ENCODE measurements at regions not wholly inside any gene's neighbourhood (a gene's known extent, or its start where the extent isn't known, plus 50 kb on each side); places are given as distances from the start of the nearest gene placed in this dataset.

- H3K4me3 ChIP-seq: no peak overlapping the region
- H3K27ac ChIP-seq: no peak overlapping the region
- no peaks in the 10 kb centered on the region for H3K9me3 ChIP-seq (ENCODE audit: low read depth, low read length)
- no peak overlapping the region for H3K9ac ChIP-seq (ENCODE audit: insufficient read length)
- no peak for DNase-seq (ENCODE audit: low read depth, low spot score)
- no peaks in the 10 kb centered on the region for H3K36me3 ChIP-seq (ENCODE audit: insufficient read depth, low read length)
- TF ChIP-seq EZH2 (IDR thresholded peaks at IDR 0.05): no peak
- no peak for TF ChIP-seq FOXP2 (optimal IDR thresholded peaks at IDR 0.05; ENCODE audit: control extremely low read depth, extremely low read length, insufficient read depth)
Measured at GRCh38 chr5:145110181-145110580, 725.0 kb downstream of the PRELID2 start.

- no peak overlapping the region for H3K9ac ChIP-seq (ENCODE audit: insufficient read length)
- no peak overlapping the region for H3K27ac ChIP-seq
- no peak for TF ChIP-seq POLR2AphosphoS5 (IDR thresholded peaks at IDR 0.05; ENCODE audit: borderline replicate concordance, low read depth, low read length)
- TF ChIP-seq EZH2 (IDR thresholded peaks at IDR 0.05): no peak
- no peak for TF ChIP-seq FOXP2 (optimal IDR thresholded peaks at IDR 0.05; ENCODE audit: control extremely low read depth, extremely low read length, insufficient read depth)
- H3K36me3 ChIP-seq (ENCODE audit: insufficient read depth, low read length): no peaks in the 10 kb centered on the region
- no peak for DNase-seq (ENCODE audit: low read depth, low spot score)
- H3K9me3 ChIP-seq (ENCODE audit: low read depth, low read length): no peaks in the 10 kb centered on the region
- H3K4me3 ChIP-seq: no peak overlapping the region
Measured at GRCh38 chr5:145105384-145105783, 729.8 kb downstream of the PRELID2 start.

GRCh38 chr5:145104106-145104505 is 731.0 kb downstream of the PRELID2 start:
- no peaks in the 10 kb centered on the region for H3K9me3 ChIP-seq (ENCODE audit: low read depth, low read length)
- no peaks in the 10 kb centered on the region for H3K36me3 ChIP-seq (ENCODE audit: insufficient read depth, low read length)
- H3K4me3 ChIP-seq: no peak overlapping the region
- no peak overlapping the region for H3K27ac ChIP-seq
- no peak for DNase-seq (ENCODE audit: low read depth, low spot score)
- no peak overlapping the region for H3K9ac ChIP-seq (ENCODE audit: insufficient read length)
- TF ChIP-seq POLR2AphosphoS5 (IDR thresholded peaks at IDR 0.05; ENCODE audit: borderline replicate concordance, low read depth, low read length) (no peak), EZH2 (IDR thresholded peaks at IDR 0.05) (no peak), FOXP2 (optimal IDR thresholded peaks at IDR 0.05; ENCODE audit: control extremely low read depth, extremely low read length, insufficient read depth) (no peak)

- no peaks in the 10 kb centered on the region for H3K9me3 ChIP-seq (ENCODE audit: low read depth, low read length)
- no peak overlapping the region for H3K27ac ChIP-seq
- H3K4me3 ChIP-seq: no peak overlapping the region
- H3K9ac ChIP-seq (ENCODE audit: insufficient read length): no peak overlapping the region
- TF ChIP-seq POLR2AphosphoS5 (IDR thresholded peaks at IDR 0.05; ENCODE audit: borderline replicate concordance, low read depth, low read length): no peak
- TF ChIP-seq EZH2 (IDR thresholded peaks at IDR 0.05): no peak
- no peak for TF ChIP-seq FOXP2 (optimal IDR thresholded peaks at IDR 0.05; ENCODE audit: control extremely low read depth, extremely low read length, insufficient read depth)
- H3K36me3 ChIP-seq (ENCODE audit: insufficient read depth, low read length): no peaks in the 10 kb centered on the region
- no peak for DNase-seq (ENCODE audit: low read depth, low spot score)
Measured at GRCh38 chr5:145101246-145101645, 733.9 kb downstream of the PRELID2 start.

GRCh38 chr5:145090115-145090514 is 745.0 kb downstream of the PRELID2 start:
- H3K36me3 ChIP-seq (ENCODE audit: insufficient read depth, low read length): no peaks in the 10 kb centered on the region
- TF ChIP-seq FOXP2 (optimal IDR thresholded peaks at IDR 0.05; ENCODE audit: control extremely low read depth, extremely low read length, insufficient read depth) (no peak), EZH2 (IDR thresholded peaks at IDR 0.05) (no peak), POLR2AphosphoS5 (IDR thresholded peaks at IDR 0.05; ENCODE audit: borderline replicate concordance, low read depth, low read length) (no peak)
- no peak for DNase-seq (ENCODE audit: low read depth, low spot score)
- no peak overlapping the region for H3K4me3 ChIP-seq
- no peak overlapping the region for H3K9ac ChIP-seq (ENCODE audit: insufficient read length)
- no peaks in the 10 kb centered on the region for H3K9me3 ChIP-seq (ENCODE audit: low read depth, low read length)
- no peak overlapping the region for H3K27ac ChIP-seq

- Histone ChIP-seq H3K27ac (no peak overlapping the region), H3K4me3 (no peak overlapping the region), H3K9ac (ENCODE audit: insufficient read length) (no peak overlapping the region), H3K36me3 (ENCODE audit: insufficient read depth, low read length) (no peaks in the 10 kb centered on the region), H3K9me3 (ENCODE audit: low read depth, low read length) (no peaks in the 10 kb centered on the region)
- DNase-seq (ENCODE audit: low read depth, low spot score): no peak
- no peak for TF ChIP-seq EZH2 (IDR thresholded peaks at IDR 0.05)
- no peak for TF ChIP-seq FOXP2 (optimal IDR thresholded peaks at IDR 0.05; ENCODE audit: control extremely low read depth, extremely low read length, insufficient read depth)
- TF ChIP-seq POLR2AphosphoS5 (IDR thresholded peaks at IDR 0.05; ENCODE audit: borderline replicate concordance, low read depth, low read length): no peak
Measured at GRCh38 chr5:145084834-145085233, 750.3 kb downstream of the PRELID2 start.

- DNase-seq (ENCODE audit: low read depth, low spot score): no peak
- TF ChIP-seq POLR2AphosphoS5 (IDR thresholded peaks at IDR 0.05; ENCODE audit: borderline replicate concordance, low read depth, low read length): no peak
- TF ChIP-seq FOXP2 (optimal IDR thresholded peaks at IDR 0.05; ENCODE audit: control extremely low read depth, extremely low read length, insufficient read depth): no peak
- TF ChIP-seq EZH2 (IDR thresholded peaks at IDR 0.05): no peak
- Histone ChIP-seq H3K9me3 (ENCODE audit: low read depth, low read length) (no peaks in the 10 kb centered on the region), H3K4me3 (no peak overlapping the region), H3K27ac (no peak overlapping the region), H3K36me3 (ENCODE audit: insufficient read depth, low read length) (no peaks in the 10 kb centered on the region), H3K9ac (ENCODE audit: insufficient read length) (no peak overlapping the region)
Measured at GRCh38 chr5:145077028-145077427, 758.1 kb downstream of the PRELID2 start.

- no peak for TF ChIP-seq FOXP2 (optimal IDR thresholded peaks at IDR 0.05; ENCODE audit: control extremely low read depth, extremely low read length, insufficient read depth)
- Histone ChIP-seq H3K4me3 (no peak overlapping the region), H3K27ac (no peak overlapping the region), H3K9me3 (ENCODE audit: low read depth, low read length) (no peaks in the 10 kb centered on the region), H3K36me3 (ENCODE audit: insufficient read depth, low read length) (no peaks in the 10 kb centered on the region), H3K9ac (ENCODE audit: insufficient read length) (no peak overlapping the region)
- DNase-seq (ENCODE audit: low read depth, low spot score): no peak
Measured at GRCh38 chr5:145076040-145076439, 759.1 kb downstream of the PRELID2 start.

- DNase-seq (ENCODE audit: low read depth, low spot score): no peak
- no peak overlapping the region for H3K9ac ChIP-seq (ENCODE audit: insufficient read length)
- no peaks in the 10 kb centered on the region for H3K36me3 ChIP-seq (ENCODE audit: insufficient read depth, low read length)
- H3K9me3 ChIP-seq (ENCODE audit: low read depth, low read length): no peaks in the 10 kb centered on the region
- TF ChIP-seq POLR2AphosphoS5 (IDR thresholded peaks at IDR 0.05; ENCODE audit: borderline replicate concordance, low read depth, low read length) (no peak), EZH2 (IDR thresholded peaks at IDR 0.05) (no peak), FOXP2 (optimal IDR thresholded peaks at IDR 0.05; ENCODE audit: control extremely low read depth, extremely low read length, insufficient read depth) (no peak)
- H3K27ac ChIP-seq: no peak overlapping the region
- no peak overlapping the region for H3K4me3 ChIP-seq
Measured at GRCh38 chr5:145072889-145073288, 762.3 kb downstream of the PRELID2 start.

All from SK-N-MC (cell line).